Right cardiac atrium (tissue), 5 donors: ENCODE measurements at regions not wholly inside any gene's neighbourhood (a gene's known extent, or its start where the extent isn't known, plus 50 kb on each side); places are given as distances from the start of the nearest gene placed in this dataset.

Source experiments
- ATAC-seq, 2 donors: fragments of 200-7000 bp; cut with Tn5 transposase; one replicate each; pipeline versions ENCODE4 v1.8.0 to v1.9.1; 2020; ENCODE audit warnings: moderate library complexity in 2 of 2, mild to moderate bottlenecking in 1 of 2
- DNase-seq, 3 donors: peaks; one replicate each; pipeline ENCODE4 v3.0.0-alpha.2; 2020
- H3K27ac ChIP-seq: one replicate; pipeline ENCODE4 v1.5.1; 2013; ENCODE audit warnings: mild to moderate bottlenecking, low read length, control low read depth, moderate library complexity
- H3K27me3 ChIP-seq: one replicate; pipeline ENCODE4 v1.6.1; 2013; ENCODE audit not compliant: control insufficient read depth, insufficient read depth
- H3K4me1 ChIP-seq: one replicate; pipeline ENCODE4 v1.6.1; 2013; ENCODE audit warnings: low read length; ENCODE audit not compliant: control insufficient read depth, insufficient read depth
- H3K4me3 ChIP-seq: one replicate; pipeline ENCODE4 v1.5.1; 2013; ENCODE audit warnings: low read length, control low read depth
- H3K9me3 ChIP-seq: one replicate; pipeline ENCODE4 v1.6.1; 2013; ENCODE audit warnings: low read length; ENCODE audit not compliant: control insufficient read depth
- WGBS: extraction: QIAGEN DNeasy Blood & Tissue Kit; methylation state at CpG from one replicate; pipeline ENCODE4 v1.1.7; 2013; 5-methylcytosine and 5-hydroxymethylcytosine counted together
- intact Hi-C, 4 donors: fragments of 100-400 bp; cut with DNase I; formaldehyde crosslinking; loops; one replicate each; pipeline versions ENCODE4 v1.11.0 to v1.14.0; 2022 to 2023
- donor health status: healthy with polysubstance abuse.
- donor health status: DM: no; HTN: yes; CAD: no.
- donor health status: DM: no; HTN: no; CAD: no.
- donor health status: DM: no; HTN: yes; CAD: no; lungs with severe emphysema.
- donor health status: DM: yes; HTN: yes; CAD: no.

GRCh38 chr6:128767705-128768104, 115.2 kb upstream of the LAMA2 start:
- H3K27ac ChIP-seq: no peak overlapping the region
- DNase-seq (no peak), ATAC-seq (no peak)
- H3K4me1 ChIP-seq: no peaks in the 10 kb centered on the region
- intact Hi-C loops: no loop called here
- 60% methylated on average over 1 of the region's 1 CpG for WGBS
- H3K4me3 ChIP-seq: no peak overlapping the region
- no peaks in the 10 kb centered on the region for H3K9me3 ChIP-seq
- no peaks in the 10 kb centered on the region for H3K27me3 ChIP-seq

- ATAC-seq (no peak), DNase-seq (no peak)
- H3K9me3 ChIP-seq: no peaks in the 10 kb centered on the region
- H3K4me1 ChIP-seq: no peaks in the 10 kb centered on the region
- H3K27ac ChIP-seq: no peak overlapping the region
- WGBS: 30% methylated on average over 1 of the region's 1 CpG
- no peaks in the 10 kb centered on the region for H3K27me3 ChIP-seq
- intact Hi-C loops: no loop called here
- H3K4me3 ChIP-seq: no peak overlapping the region
Measured at GRCh38 chr6:128767150-128767549, 115.8 kb upstream of the LAMA2 start.

GRCh38 chr6:128763599-128764300, 119.2 kb upstream of the LAMA2 start:
- 60% methylated on average over 2 of the region's 2 CpGs for WGBS
- no peak for DNase-seq
- Histone ChIP-seq H3K4me1 (no peaks in the 10 kb centered on the region), H3K4me3 (no peak overlapping the region), H3K9me3 (no peaks in the 10 kb centered on the region), H3K27ac (no peak overlapping the region), H3K27me3 (no peaks in the 10 kb centered on the region)
- intact Hi-C loops: no loop called here
- ATAC-seq: no peak

GRCh38 chr6:128759901-128760300, 123.0 kb upstream of the LAMA2 start:
- intact Hi-C loops: no loop called here
- Histone ChIP-seq H3K9me3 (no peaks in the 10 kb centered on the region), H3K4me1 (no peaks in the 10 kb centered on the region), H3K27ac (no peak overlapping the region), H3K4me3 (no peak overlapping the region), H3K27me3 (no peaks in the 10 kb centered on the region)
- ATAC-seq (no peak), DNase-seq (peak in 1 of 3 donors; percentile 9)
- WGBS: 90% methylated on average over 3 of the region's 3 CpGs

GRCh38 chr6:128759447-128759846, 123.5 kb upstream of the LAMA2 start:
- DNase-seq: no peak
- Histone ChIP-seq H3K27me3 (no peaks in the 10 kb centered on the region), H3K4me1 (no peaks in the 10 kb centered on the region), H3K9me3 (no peaks in the 10 kb centered on the region), H3K27ac (no peak overlapping the region), H3K4me3 (no peak overlapping the region)
- intact Hi-C loops: no loop called here
- ATAC-seq: peak in 1 of 2 donors; percentile 31

GRCh38 chr6:128757961-128758360, 125.0 kb upstream of the LAMA2 start:
- intact Hi-C loops: no loop called here
- no peak for DNase-seq
- Histone ChIP-seq H3K4me1 (no peaks in the 10 kb centered on the region), H3K27ac (no peak overlapping the region), H3K9me3 (no peaks in the 10 kb centered on the region), H3K27me3 (no peaks in the 10 kb centered on the region), H3K4me3 (no peak overlapping the region)
- peak in 1 of 2 donors; percentile 56 for ATAC-seq

- no peak overlapping the region for H3K4me3 ChIP-seq
- intact Hi-C loops: no loop called here
- 86% methylated on average over 5 of the region's 5 CpGs for WGBS
Measured at GRCh38 chr6:128754658-128755256, 128.2 kb upstream of the LAMA2 start.

GRCh38 chr6:128743974-128744765, 138.8 kb upstream of the LAMA2 start:
- H3K4me1 ChIP-seq: no peaks in the 10 kb centered on the region
- intact Hi-C loops: no loop called here
- no peaks in the 10 kb centered on the region for H3K9me3 ChIP-seq
- WGBS: 56% methylated on average over 5 of the region's 5 CpGs
- H3K27ac ChIP-seq: no peak overlapping the region
- H3K4me3 ChIP-seq: no peak overlapping the region
- no peak for ATAC-seq
- H3K27me3 ChIP-seq: no peaks in the 10 kb centered on the region
- peak in 1 of 3 donors; percentile 18 for DNase-seq

More at GRCh38 chr6:128754658-128755256, 128.2 kb upstream of the LAMA2 start:
- ATAC-seq (no peak), DNase-seq (no peak)
- Histone ChIP-seq H3K27me3 (no peaks in the 10 kb centered on the region), H3K9me3 (no peaks in the 10 kb centered on the region), H3K27ac (no peak overlapping the region), H3K4me1 (no peaks in the 10 kb centered on the region)

- H3K4me3 ChIP-seq: no peak overlapping the region
- no peaks in the 10 kb centered on the region for H3K27me3 ChIP-seq
- DNase-seq (peak in 1 of 3 donors; percentile 19), ATAC-seq (no peak)
- H3K27ac ChIP-seq: no peak overlapping the region
- no peaks in the 10 kb centered on the region for H3K4me1 ChIP-seq
- no peaks in the 10 kb centered on the region for H3K9me3 ChIP-seq
- intact Hi-C loops: no loop called here
- 91% methylated on average over 10 of the region's 10 CpGs for WGBS
Measured at GRCh38 chr6:128742900-128743299, 140.0 kb upstream of the LAMA2 start.

GRCh38 chr6:128740951-128741350, 142.0 kb upstream of the LAMA2 start:
- H3K27ac ChIP-seq: no peak overlapping the region
- no peaks in the 10 kb centered on the region for H3K4me1 ChIP-seq
- no peak for DNase-seq
- no peaks in the 10 kb centered on the region for H3K9me3 ChIP-seq
- H3K27me3 ChIP-seq: no peaks in the 10 kb centered on the region
- H3K4me3 ChIP-seq: no peak overlapping the region
- 87% methylated on average over 1 of the region's 1 CpG for WGBS
- intact Hi-C loops: no loop called here
- ATAC-seq: no peak

GRCh38 chr6:128739112-128739511, 143.8 kb upstream of the LAMA2 start:
- no peaks in the 10 kb centered on the region for H3K4me1 ChIP-seq
- intact Hi-C loops: loop anchor here in 1 of 4 donors (10.0 kb wide), 1 partner anchor 1004 kb away; no protein-coding TSS in a partner anchor
- no peaks in the 10 kb centered on the region for H3K27me3 ChIP-seq
- H3K9me3 ChIP-seq: no peaks in the 10 kb centered on the region
- no peak overlapping the region for H3K4me3 ChIP-seq
- ATAC-seq (no peak), DNase-seq (no peak)
- 81% methylated on average over 2 of the region's 2 CpGs for WGBS
- no peak overlapping the region for H3K27ac ChIP-seq
